Fibroblast of peridontal ligament (primary cell): ENCODE measurements at regions not wholly inside any gene's neighbourhood (a gene's known extent, or its start where the extent isn't known, plus 50 kb on each side); places are given as distances from the start of the nearest gene placed in this dataset.

ENCODE experiments used
- DNase-seq: peaks from one replicate; pipeline ENCODE4 v3.0.0-alpha.2; 2010; ENCODE audit errors: extremely low read depth

GRCh38 chr5:89418407-89419085 lies 535.6 kb upstream of the MEF2C start:
- no peak for DNase-seq

GRCh38 chr5:89417990-89418389 lies 535.0 kb upstream of the MEF2C start:
- DNase-seq, result no peak

DNA sequence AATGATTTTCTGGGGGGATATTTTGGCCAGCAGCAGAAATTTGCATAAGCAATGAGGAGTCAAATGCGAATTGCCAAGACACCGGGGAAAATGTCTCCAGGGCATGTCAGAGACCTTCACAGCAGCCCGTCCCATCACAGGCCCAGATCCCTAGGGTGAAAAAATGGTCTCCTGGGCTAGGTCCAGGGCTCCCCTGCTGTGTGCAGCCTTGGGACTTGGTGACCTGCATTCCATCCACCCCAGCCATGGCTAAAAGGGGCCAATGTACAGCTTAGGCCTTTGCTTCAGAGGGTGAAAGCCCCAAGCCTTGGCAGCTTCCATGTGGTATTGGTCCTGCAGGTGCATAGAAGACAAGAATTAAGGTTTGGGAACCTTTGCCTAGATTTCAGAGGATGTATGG lies 534.5 kb upstream of the MEF2C start:
- DNase-seq, result no peak

DNA sequence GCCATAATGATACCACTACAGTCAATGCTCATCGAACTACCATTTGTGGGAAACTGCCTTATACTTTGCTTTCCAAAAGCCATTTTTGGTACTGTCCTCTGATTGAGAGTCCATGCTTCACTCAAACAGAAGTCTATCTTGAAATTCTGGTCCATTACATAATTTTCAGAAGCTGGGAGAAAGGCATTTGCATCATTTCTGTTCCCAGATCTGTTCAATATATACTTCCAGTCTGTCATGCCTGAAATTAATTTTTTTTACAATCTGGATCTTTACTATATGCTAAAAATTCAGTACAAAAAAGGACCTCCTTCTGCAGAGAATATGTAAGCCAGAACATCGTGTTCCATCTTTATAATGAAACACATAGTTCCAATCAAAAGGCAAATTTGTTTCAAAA lies 528.9 kb upstream of the MEF2C start:
- no peak for DNase-seq

- DNase-seq, result no peak
Observed at GRCh38 chr5:89407054-89407453, 524.1 kb upstream of the MEF2C start.

- DNase-seq, result no peak
Observed at GRCh38 chr5:89401659-89402058, 518.7 kb upstream of the MEF2C start.

DNA sequence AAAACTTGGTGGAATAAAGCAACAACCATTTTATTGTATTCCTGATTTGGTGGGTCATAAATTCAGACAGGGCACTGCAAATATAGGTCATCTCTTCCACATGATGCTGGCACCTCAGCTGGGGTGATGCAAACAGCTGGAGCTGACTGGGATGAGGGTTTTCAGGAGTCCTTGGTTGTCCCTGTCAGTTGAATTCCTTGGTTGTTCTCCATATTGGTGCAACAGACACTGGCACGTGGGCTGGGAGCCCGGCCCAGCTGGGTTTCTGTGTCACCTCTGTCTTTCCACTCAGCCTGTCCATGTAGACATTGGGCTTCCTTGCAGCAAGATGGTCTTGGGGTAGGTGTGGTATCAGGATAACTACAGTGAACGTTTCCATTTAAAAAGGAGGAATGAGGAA lies 518.0 kb upstream of the MEF2C start:
- DNase-seq, result no peak

GRCh38 chr5:89399548-89399947 lies 516.6 kb upstream of the MEF2C start:
- no peak for DNase-seq

- DNase-seq, result peak; percentile 49
Observed at GRCh38 chr5:89397096-89397495, 514.1 kb upstream of the MEF2C start.

DNA sequence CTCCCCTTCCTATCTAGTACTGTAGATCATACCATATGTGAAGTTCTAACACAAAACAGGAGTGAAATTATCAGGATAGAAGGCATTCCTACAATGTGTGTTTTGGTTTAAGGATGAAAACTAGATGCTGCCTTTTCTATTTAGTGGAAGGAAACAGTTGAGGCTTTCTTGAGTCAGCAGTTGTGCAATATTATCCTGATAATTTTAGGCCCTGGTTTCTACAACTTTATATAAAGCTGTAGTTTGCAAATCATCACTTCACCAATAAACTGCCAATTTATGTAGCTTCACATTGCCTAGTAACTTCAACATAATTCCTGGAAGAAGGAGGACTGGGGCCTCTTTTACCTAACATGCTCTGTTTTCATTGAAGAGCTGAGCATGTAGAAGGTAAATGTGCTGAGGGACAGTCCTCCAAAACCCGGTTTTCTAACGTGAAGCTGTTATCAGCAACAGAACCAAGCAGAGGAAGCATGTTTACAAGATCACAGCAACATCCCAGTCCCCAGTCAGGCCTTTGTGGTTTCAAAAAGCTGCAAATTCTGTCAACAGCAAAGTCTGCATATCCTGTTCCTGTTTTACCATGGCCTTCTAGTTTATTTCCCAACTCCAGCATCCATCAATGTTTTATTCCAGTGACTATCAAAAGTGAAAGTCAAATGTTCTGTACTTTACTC lies 513.4 kb upstream of the MEF2C start:
- DNase-seq, result peak; percentile 61

DNA sequence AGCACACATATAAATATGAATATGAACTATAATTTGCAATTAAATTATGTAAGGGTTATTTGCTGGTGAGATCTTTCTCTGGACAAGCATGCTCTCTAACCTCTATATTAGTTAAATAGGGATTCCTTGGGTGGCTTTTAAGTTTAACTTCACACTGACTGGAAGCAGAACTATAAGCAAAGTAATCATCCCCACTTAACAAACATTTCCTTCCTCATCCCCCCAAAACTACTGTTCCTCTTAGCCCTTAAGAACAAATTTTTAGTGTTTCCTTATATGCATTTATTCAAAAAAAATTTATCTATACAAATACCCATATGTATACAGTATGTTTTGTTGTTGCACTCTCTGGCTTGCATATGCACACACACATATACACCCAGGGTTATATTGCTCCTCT lies 512.1 kb upstream of the MEF2C start:
- no peak for DNase-seq

GRCh38 chr5:89388872-89389271 lies 505.9 kb upstream of the MEF2C start:
- no peak for DNase-seq

DNA sequence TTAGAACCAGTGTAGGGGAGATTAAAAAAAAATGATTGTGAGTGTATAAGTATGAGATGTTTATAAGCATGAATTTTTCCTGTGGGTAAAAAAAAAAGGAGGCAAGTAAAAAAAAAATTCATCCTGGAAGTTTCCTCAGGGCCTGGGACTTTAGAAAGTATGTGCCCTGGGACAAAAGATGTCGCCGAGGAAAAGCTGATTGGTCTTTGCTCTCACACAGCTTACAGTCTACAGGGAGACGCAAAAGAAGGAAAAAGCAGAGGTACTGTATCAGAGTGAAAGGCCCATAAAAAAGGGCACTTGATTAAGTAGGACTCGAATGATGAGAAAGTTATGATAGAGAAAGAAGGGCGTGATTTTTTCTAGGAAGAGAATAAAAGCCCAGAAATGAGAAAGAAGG lies 501.4 kb upstream of the MEF2C start:
- no peak for DNase-seq

- no peak for DNase-seq
Observed at GRCh38 chr5:89380635-89381034, 497.7 kb upstream of the MEF2C start.

- peak; percentile 74 for DNase-seq
Observed at GRCh38 chr5:89377767-89378455, 494.9 kb upstream of the MEF2C start.

DNA sequence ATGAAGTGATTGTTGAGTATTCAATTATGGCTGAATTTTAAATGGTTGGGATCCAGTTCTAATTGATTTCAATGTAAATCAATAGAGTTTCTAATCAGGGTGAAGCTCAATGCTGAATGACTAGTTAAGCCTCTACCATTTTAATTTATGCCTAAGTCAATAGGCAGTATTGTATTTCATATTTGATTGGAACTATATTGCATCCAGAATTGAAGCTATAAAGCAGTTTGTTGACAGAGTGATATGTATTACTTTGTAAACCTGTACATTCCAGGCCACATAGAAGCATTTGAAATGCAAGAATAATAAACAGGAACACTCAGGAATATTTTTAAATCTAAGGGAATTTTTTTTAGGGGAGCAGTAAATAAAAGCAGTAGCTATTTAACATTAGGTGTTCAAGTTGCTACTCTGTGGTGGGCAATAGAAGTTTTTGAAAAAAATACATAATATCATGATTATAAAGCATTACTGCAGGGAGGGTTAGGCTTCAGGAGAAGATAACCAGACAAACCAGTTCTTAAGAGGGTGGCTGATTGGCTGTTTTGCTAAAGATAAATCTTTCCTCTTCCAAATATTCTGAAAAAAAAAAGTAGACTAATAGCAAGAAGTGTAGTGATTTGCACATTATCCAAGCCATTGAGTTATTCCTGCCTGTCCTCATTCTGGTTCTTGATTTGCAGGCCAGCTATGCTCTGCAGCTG lies 492.0 kb upstream of the MEF2C start:
- DNase-seq, result no peak

DNA sequence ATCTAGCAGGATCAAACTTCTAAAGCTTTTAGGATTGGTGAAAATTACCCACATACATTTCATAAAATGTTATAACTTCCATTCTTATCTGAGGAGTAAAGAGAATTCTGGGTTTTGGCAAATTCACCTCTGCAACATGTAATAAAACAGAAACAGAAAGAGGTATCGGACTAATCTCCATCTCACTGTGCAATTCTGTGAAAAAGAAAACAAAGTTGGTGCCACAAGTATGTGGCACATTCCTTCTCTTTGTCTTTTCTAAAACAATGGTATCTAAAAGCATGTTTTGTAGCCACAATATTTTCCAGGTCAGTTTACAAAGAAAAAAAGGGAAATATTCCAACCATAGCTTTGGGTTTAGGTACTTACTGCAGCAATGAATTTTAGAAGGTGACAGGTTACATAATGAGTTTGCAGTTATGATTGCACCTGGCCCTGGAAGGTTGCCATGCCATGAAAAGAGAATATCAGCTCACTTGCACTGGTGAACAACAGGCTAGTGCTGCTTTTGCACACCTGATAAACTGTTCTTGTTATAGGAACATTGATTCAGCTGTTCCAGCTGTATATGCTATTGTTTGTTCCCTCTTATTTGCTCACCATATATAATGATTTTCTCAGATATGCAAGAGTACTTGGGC lies 491.3 kb upstream of the MEF2C start:
- no peak for DNase-seq

GRCh38 chr5:89372176-89372575 lies 489.2 kb upstream of the MEF2C start:
- DNase-seq, result peak; percentile 47

GRCh38 chr5:89371646-89372045 lies 488.7 kb upstream of the MEF2C start:
- DNase-seq, result no peak

- DNase-seq, result no peak
Observed at GRCh38 chr5:89359046-89359445, 476.1 kb upstream of the MEF2C start.

DNA sequence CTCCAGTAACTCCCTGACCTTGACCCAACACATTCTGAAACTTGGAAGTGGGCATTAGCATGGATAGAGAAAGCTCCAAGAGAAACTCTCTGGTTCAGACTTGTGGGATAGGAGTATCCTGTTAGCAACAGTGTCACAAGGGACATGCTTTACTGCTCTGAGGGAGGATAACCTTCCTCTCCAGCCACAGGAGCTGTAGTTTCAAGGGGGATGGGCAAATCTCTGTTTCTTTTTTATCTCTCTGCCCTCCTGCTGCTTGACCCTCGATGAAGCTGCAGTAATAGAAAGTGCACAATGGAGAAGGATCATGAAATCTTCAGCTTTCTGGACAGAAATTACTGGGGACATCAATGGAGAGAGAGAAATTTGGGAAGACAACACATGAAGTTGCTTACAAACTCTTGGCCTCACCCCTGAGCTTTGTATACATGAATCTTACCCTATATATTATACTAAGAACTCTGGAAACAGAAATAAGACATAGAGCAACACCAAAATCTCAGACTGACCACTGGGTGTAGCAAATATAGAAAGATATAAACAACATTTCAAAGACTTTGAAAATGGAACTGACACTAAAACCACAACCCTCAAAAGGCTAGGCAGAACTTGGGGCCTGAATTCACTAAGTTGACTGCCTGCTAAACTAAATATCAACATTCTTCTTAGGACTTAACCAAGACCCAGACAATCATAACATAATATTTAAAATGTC lies 471.0 kb upstream of the MEF2C start:
- no peak for DNase-seq
